Mesenchymal stem cell (in vitro differentiated cells and primary cell): ENCODE measurements at regions not wholly inside any gene's neighbourhood (a gene's known extent, or its start where the extent isn't known, plus 50 kb on each side); places are given as distances from the start of the nearest gene placed in this dataset.

ENCODE experiments used
- DNase-seq: peaks from one replicate; pipeline ENCODE4 v3.0.0-alpha.2; 2013
- H2AFZ ChIP-seq: one replicate; pipeline ENCODE4 v1.6.1; 2013; ENCODE audit warnings: low read depth, mild to moderate bottlenecking, control low read depth, inconsistent platforms, low read length, moderate library complexity
- H2AK5ac ChIP-seq: 2 replicates; pipeline ENCODE4 v1.6.1; 2013; ENCODE audit warnings: low read length, moderate library complexity, mild to moderate bottlenecking, inconsistent platforms; ENCODE audit not compliant: severe bottlenecking
- H2BK120ac ChIP-seq: one replicate; pipeline ENCODE4 v1.6.1; 2013; ENCODE audit warnings: low read depth, mild to moderate bottlenecking, inconsistent platforms, low read length, moderate library complexity
- H2BK12ac ChIP-seq, 2 experiments: one replicate each; pipeline ENCODE4 v1.6.1; 2013; ENCODE audit warnings: inconsistent platforms in 2 of 2, low read length in 2 of 2, mild to moderate bottlenecking in 2 of 2, moderate library complexity in 2 of 2, control low read depth in 1 of 2
- H2BK15ac ChIP-seq: one replicate; pipeline ENCODE4 v1.6.1; 2013; ENCODE audit warnings: mild to moderate bottlenecking, low read depth, inconsistent platforms; ENCODE audit not compliant: poor library complexity, severe bottlenecking
- H2BK5ac ChIP-seq: 2 replicates; pipeline ENCODE4 v1.6.1; 2013; ENCODE audit warnings: low read depth, mild to moderate bottlenecking, low read length, control low read depth, inconsistent platforms; ENCODE audit not compliant: poor library complexity, severe bottlenecking
- H3K14ac ChIP-seq, 2 experiments: one replicate each; pipeline ENCODE4 v1.6.1; 2013; ENCODE audit warnings: inconsistent platforms in 2 of 2, low read length in 2 of 2, control low read depth in 1 of 2, mild to moderate bottlenecking in 1 of 2, moderate library complexity in 1 of 2
- H3K18ac ChIP-seq, 2 experiments: one replicate each; pipeline ENCODE4 v1.6.1; 2013; ENCODE audit warnings: inconsistent platforms in 2 of 2, low read length in 2 of 2, control low read depth in 1 of 2, low read depth in 1 of 2, mild to moderate bottlenecking in 1 of 2
- H3K23ac ChIP-seq, 2 experiments: one replicate each; pipeline ENCODE4 v1.6.1; 2013; ENCODE audit warnings: inconsistent platforms in 2 of 2, low read length in 2 of 2, mild to moderate bottlenecking in 2 of 2, moderate library complexity in 2 of 2, control low read depth in 1 of 2
- H3K27ac ChIP-seq: 2 replicates; pipeline ENCODE4 v1.5.1; 2013; ENCODE audit warnings: mild to moderate bottlenecking, moderate library complexity, low read length, control low read depth, inconsistent platforms; ENCODE audit not compliant: poor library complexity, severe bottlenecking
- H3K27me3 ChIP-seq, 2 experiments: 2 replicates each; pipeline versions ENCODE4 v1.6.1 to v1.7.0; 2013; ENCODE audit warnings: low read length in 2 of 2, mild to moderate bottlenecking in 2 of 2, moderate library complexity in 2 of 2, control low read depth in 1 of 2, inconsistent platforms in 1 of 2; ENCODE audit not compliant: control insufficient read depth in 1 of 2, insufficient read depth in 1 of 2
- H3K36me3 ChIP-seq, 2 experiments: 2 replicates each; pipeline versions ENCODE4 v1.6.1 to v1.7.0; 2013; ENCODE audit warnings: low read length in 2 of 2, control low read depth in 1 of 2, inconsistent platforms in 1 of 2, low read depth in 1 of 2, mild to moderate bottlenecking in 1 of 2; ENCODE audit not compliant: insufficient read depth in 2 of 2, control insufficient read depth in 1 of 2
- H3K4ac ChIP-seq, 2 experiments: one replicate each; pipeline ENCODE4 v1.6.1; 2013; ENCODE audit warnings: inconsistent platforms in 2 of 2, low read length in 2 of 2, mild to moderate bottlenecking in 2 of 2, moderate library complexity in 2 of 2, control low read depth in 1 of 2, low read depth in 1 of 2
- H3K4me1 ChIP-seq: 2 replicates; pipeline ENCODE4 v1.6.1; 2013; ENCODE audit warnings: low read depth, low read length, control low read depth; ENCODE audit not compliant: control insufficient read depth, insufficient read depth
- H3K4me2 ChIP-seq: 2 replicates; pipeline ENCODE4 v1.6.1; 2013; ENCODE audit warnings: low read length, mild to moderate bottlenecking, inconsistent platforms; ENCODE audit not compliant: poor library complexity, severe bottlenecking
- H3K4me3 ChIP-seq, 2 experiments: 2 replicates each; pipeline versions ENCODE4 v1.5.1 to v1.7.0; 2013; ENCODE audit warnings: low read length in 2 of 2, mild to moderate bottlenecking in 2 of 2, control low read depth in 1 of 2, low read depth in 1 of 2; ENCODE audit not compliant: insufficient read depth in 1 of 2
- H3K79me1 ChIP-seq: replicated peaks from 2 replicates; pipeline ENCODE4 v1.6.1; 2013; ENCODE audit warnings: mild to moderate bottlenecking, control low read depth, low read length, inconsistent platforms; ENCODE audit not compliant: poor library complexity, severe bottlenecking
- H3K9ac ChIP-seq: 2 replicates; pipeline ENCODE4 v1.7.0; 2013; ENCODE audit warnings: mild to moderate bottlenecking, low read length, moderate library complexity
- H3K9me3 ChIP-seq: 2 replicates; pipeline ENCODE4 v1.7.0; 2013; ENCODE audit warnings: mild to moderate bottlenecking, low read length; ENCODE audit not compliant: control insufficient read depth
- H4K8ac ChIP-seq: one replicate; pipeline ENCODE4 v1.6.1; 2013; ENCODE audit warnings: inconsistent platforms, mild to moderate bottlenecking, low read length, moderate library complexity
- H4K91ac ChIP-seq: one replicate; pipeline ENCODE4 v1.6.1; 2013; ENCODE audit warnings: mild to moderate bottlenecking, low read length, inconsistent platforms
- WGBS: methylation state at CpG from one replicate; pipeline ENCODE4 v1.1.7; 2013; ENCODE audit warnings: mixed read lengths; 5-methylcytosine and 5-hydroxymethylcytosine counted together

DNA sequence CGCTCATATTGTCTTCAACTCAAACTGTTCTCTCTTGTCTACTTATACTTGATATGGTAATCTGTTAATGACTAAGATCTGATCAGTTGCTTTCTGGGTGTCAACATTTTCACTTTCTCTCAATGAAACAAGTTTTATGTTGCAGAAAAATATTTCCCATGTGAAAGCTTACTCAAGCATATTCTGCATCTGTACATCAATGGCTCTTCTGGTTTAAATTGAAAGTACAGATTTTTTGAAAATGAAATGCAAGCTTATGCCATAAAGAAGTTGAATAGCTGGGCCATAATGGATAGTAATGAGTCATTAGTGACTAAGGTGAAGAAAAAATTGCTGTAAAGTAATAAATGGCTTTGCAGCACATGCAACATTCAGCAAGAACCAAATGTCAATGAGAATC lies 140.7 kb downstream of the BCHE start:
- Histone ChIP-seq H3K9ac (no peak overlapping the region), H2AK5ac (no peak overlapping the region), H3K9me3 (peaks cover 4% of the 10 kb centered on the region), H3K4ac (no peak overlapping the region), H3K14ac (no peak overlapping the region), H3K23ac (no peak overlapping the region), H3K27ac (no peak overlapping the region), H2BK5ac (no peak overlapping the region), H3K4me1 (peaks cover 1% of the 10 kb centered on the region), H2BK120ac (no peak overlapping the region), H3K4me3 (no peak overlapping the region), H2BK12ac (no peak overlapping the region), H3K36me3 (no peaks in the 10 kb centered on the region), H2AFZ (no peak overlapping the region), H3K4me2 (no peak overlapping the region), H3K79me1 (no peaks in the 10 kb centered on the region), H3K18ac (no peak overlapping the region), H2BK15ac (no peak overlapping the region), H3K27me3 (no peaks in the 10 kb centered on the region), H4K91ac (no peak overlapping the region), H4K8ac (no peak overlapping the region)
- no peak for DNase-seq
- WGBS, result no CpG with 5 or more reads among the region's 1 CpG

- H3K4me3 ChIP-seq, result no peak overlapping the region
- no peak overlapping the region for H3K14ac ChIP-seq
- no peaks in the 10 kb centered on the region for H3K36me3 ChIP-seq
- no peaks in the 10 kb centered on the region for H3K27me3 ChIP-seq
- no peak overlapping the region for H2BK12ac ChIP-seq
- H2BK15ac ChIP-seq, result no peak overlapping the region
- no peak overlapping the region for H3K18ac ChIP-seq
- H3K4me1 ChIP-seq, result no peaks in the 10 kb centered on the region
- no peak overlapping the region for H2BK5ac ChIP-seq
- peak overlapping the region; percentile 69 for H4K8ac ChIP-seq
- H3K4me2 ChIP-seq, result no peak overlapping the region
- 100% methylated on average over 2 of the region's 4 CpGs for WGBS
- H2AFZ ChIP-seq, result peak overlapping the region; percentile 27
- no peak for DNase-seq
- no peak overlapping the region for H3K9ac ChIP-seq
- peak overlapping the region in 1 of 2 experiments; percentile 28 for H3K4ac ChIP-seq
- H4K91ac ChIP-seq, result no peak overlapping the region
- H3K9me3 ChIP-seq, result peaks cover under 1% of the 10 kb centered on the region
- H3K79me1 ChIP-seq, result no peaks in the 10 kb centered on the region
- no peak overlapping the region for H3K27ac ChIP-seq
- no peak overlapping the region for H3K23ac ChIP-seq
- H2BK120ac ChIP-seq, result no peak overlapping the region
- no peak overlapping the region for H2AK5ac ChIP-seq
Observed at GRCh38 chr3:165683947-165684346, 153.3 kb downstream of the BCHE start.

DNA sequence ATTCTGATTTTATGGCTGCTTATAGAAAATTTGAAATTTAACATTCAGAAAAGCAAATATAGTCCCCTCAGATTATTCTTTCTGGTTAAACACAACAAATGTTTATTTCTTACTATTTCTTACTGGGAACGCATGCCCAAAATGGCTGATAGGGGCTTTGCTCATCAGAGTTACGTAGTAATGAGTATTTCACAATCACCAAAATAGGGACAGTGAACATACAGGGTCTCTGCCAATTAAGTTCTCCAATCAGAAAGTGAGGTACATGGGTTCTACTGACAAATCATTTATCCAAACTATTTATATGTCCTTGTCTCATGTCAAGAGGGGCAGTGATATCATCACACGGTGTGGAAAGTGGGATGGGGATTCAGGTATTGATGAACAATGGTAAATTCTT lies 154.5 kb downstream of the BCHE start:
- Histone ChIP-seq H3K27ac (no peak overlapping the region), H3K14ac (no peak overlapping the region), H2BK12ac (no peak overlapping the region), H3K9ac (no peak overlapping the region), H3K4me1 (no peaks in the 10 kb centered on the region), H3K18ac (no peak overlapping the region), H2BK15ac (no peak overlapping the region), H2AFZ (no peak overlapping the region), H2BK5ac (no peak overlapping the region), H3K79me1 (no peaks in the 10 kb centered on the region), H4K8ac (no peak overlapping the region), H3K9me3 (peaks cover 9% of the 10 kb centered on the region), H2BK120ac (no peak overlapping the region), H3K27me3 (no peaks in the 10 kb centered on the region), H3K4me2 (no peak overlapping the region), H3K4ac (no peak overlapping the region), H3K4me3 (no peak overlapping the region), H3K23ac (no peak overlapping the region), H2AK5ac (no peak overlapping the region), H3K36me3 (no peaks in the 10 kb centered on the region), H4K91ac (no peak overlapping the region)
- 96% methylated on average over 3 of the region's 3 CpGs for WGBS
- no peak for DNase-seq

- WGBS, result 31% methylated on average over 2 of the region's 2 CpGs
Observed at GRCh38 chr3:165669967-165670366, 167.3 kb downstream of the BCHE start.

More at GRCh38 chr3:165669967-165670366, 167.3 kb downstream of the BCHE start:
- Histone ChIP-seq H4K91ac (no peak overlapping the region), H2AFZ (no peak overlapping the region), H3K14ac (no peak overlapping the region), H3K9me3 (peaks cover 6% of the 10 kb centered on the region), H3K27ac (no peak overlapping the region), H3K4me1 (no peaks in the 10 kb centered on the region), H2BK15ac (no peak overlapping the region), H3K18ac (no peak overlapping the region), H3K4me2 (no peak overlapping the region), H3K79me1 (no peaks in the 10 kb centered on the region), H3K4ac (no peak overlapping the region), H2BK120ac (no peak overlapping the region), H3K23ac (no peak overlapping the region), H3K9ac (no peak overlapping the region), H3K36me3 (no peaks in the 10 kb centered on the region), H3K27me3 (no peaks in the 10 kb centered on the region), H3K4me3 (no peak overlapping the region), H2BK12ac (no peak overlapping the region), H4K8ac (no peak overlapping the region), H2BK5ac (no peak overlapping the region), H2AK5ac (no peak overlapping the region)
- peak; percentile 62 for DNase-seq
